Mucosa of rectum (tissue), 2 donors: ENCODE measurements at regions not wholly inside any gene's neighbourhood (a gene's known extent, or its start where the extent isn't known, plus 50 kb on each side); places are given as distances from the start of the nearest gene placed in this dataset.
"Not testable (repeated sequence)": the region's sequence is repeated elsewhere in the genome, so short reads cannot be mapped to it uniquely, and the experiment has no call there.

Source experiments
- H3K27ac ChIP-seq, 2 donors: one replicate each; pipeline ENCODE4 v1.7.0; 2013; ENCODE audit warnings: inconsistent platforms in 2 of 2, low read depth in 2 of 2, low read length in 2 of 2
- H3K27me3 ChIP-seq, 2 donors: one replicate each; pipeline ENCODE4 v1.7.0; 2013; ENCODE audit warnings: low read length in 2 of 2; ENCODE audit not compliant: control insufficient read depth in 2 of 2, insufficient read depth in 2 of 2
- H3K36me3 ChIP-seq, 2 donors: one replicate each; pipeline ENCODE4 v1.7.0; 2013; ENCODE audit warnings: low read length in 2 of 2; ENCODE audit not compliant: control insufficient read depth in 2 of 2, insufficient read depth in 2 of 2
- H3K4me1 ChIP-seq, 2 donors: one replicate each; pipeline ENCODE4 v1.7.0; 2013; ENCODE audit warnings: low read length in 2 of 2, mild to moderate bottlenecking in 1 of 2; ENCODE audit not compliant: control insufficient read depth in 2 of 2, insufficient read depth in 2 of 2
- H3K4me3 ChIP-seq, 2 donors: one replicate each; pipeline ENCODE4 v1.7.0; 2013; ENCODE audit warnings: low read length in 2 of 2
- H3K9ac ChIP-seq, 2 donors: one replicate each; pipeline ENCODE4 v1.7.0; 2013; ENCODE audit warnings: low read length in 2 of 2, low read depth in 1 of 2, mild to moderate bottlenecking in 1 of 2
- H3K9me3 ChIP-seq, 2 donors: one replicate each; pipeline ENCODE4 v1.7.0; 2013; ENCODE audit warnings: low read length in 2 of 2; ENCODE audit not compliant: control insufficient read depth in 2 of 2
- donor health status: healthy.
- donor health status: Normal muscosa, but diverticular disease.

DNA sequence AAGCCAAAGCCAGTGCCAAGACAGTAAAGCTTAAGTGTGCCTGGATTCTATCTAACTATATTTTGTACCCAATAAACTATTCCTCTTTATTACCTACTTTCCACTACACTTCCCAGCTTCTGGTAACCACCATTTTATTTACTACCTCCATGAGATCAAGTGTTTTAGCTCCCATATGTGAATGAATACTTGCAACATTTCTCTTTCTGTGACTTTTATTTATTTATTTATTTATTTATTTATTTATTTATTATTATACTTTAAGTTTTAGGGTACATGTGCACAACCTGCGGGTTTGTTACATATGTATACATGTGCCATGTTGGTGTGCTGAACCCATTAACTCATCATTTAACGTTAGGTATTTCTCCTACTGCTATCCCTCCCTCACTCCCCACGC lies 582.1 kb downstream of the AMY1C start:
- Histone ChIP-seq H3K4me1 (no peaks in the 10 kb centered on the region), H3K9ac (no peak overlapping the region), H3K9me3 (no peaks in the 10 kb centered on the region), H3K4me3 (no peak overlapping the region), H3K27me3 (no peaks in the 10 kb centered on the region), H3K36me3 (no peaks in the 10 kb centered on the region), H3K27ac (no peak overlapping the region)

DNA sequence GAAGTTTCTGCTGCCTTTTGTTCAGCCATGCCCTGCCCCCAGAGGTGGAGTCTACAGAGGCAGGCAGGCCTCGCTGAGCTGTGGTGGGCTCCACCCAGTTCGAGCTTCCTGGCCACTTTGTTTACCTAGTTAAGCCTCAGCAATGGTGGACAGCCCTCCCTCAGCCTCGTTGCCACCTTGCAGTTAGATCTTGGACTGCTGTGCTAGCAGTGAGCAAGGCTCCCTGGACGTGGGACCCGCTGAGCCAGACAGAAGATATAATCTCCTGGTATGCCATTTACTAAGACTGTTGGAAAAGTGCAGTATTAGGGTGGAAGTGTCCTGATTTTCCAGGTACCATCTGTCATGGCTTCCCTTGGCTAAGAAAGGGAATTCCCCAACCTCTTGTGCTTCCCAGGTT lies 588.2 kb downstream of the AMY1C start:
- H3K27ac ChIP-seq, H3K4me3 ChIP-seq, H3K27me3 ChIP-seq, H3K9ac ChIP-seq, H3K9me3 ChIP-seq, H3K36me3 ChIP-seq, H3K4me1 ChIP-seq: not testable (repeated sequence)

DNA sequence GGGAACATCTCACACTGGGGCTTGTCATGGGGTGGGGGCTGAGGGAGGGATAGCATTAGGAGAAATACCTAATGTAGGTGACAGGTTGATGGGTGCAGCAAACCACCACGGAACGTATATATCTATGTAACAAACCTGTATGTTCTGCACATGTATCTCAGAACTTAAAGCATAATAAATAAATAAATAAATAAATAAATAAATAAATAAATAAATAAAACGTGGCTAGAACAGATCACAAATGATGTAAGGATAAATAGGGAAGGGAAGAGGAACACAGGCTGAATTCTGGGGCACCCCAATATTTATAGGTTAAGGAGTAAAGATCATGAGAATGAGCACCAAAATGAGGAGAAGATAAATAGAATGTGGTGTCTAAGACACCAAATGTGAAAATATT lies 592.2 kb downstream of the AMY1C start:
- Histone ChIP-seq H3K4me1 (no peaks in the 10 kb centered on the region), H3K9ac (no peak overlapping the region), H3K4me3 (no peak overlapping the region), H3K36me3 (no peaks in the 10 kb centered on the region), H3K9me3 (peaks cover 0 to 4% of the 10 kb centered on the region in 2 donors), H3K27me3 (no peaks in the 10 kb centered on the region), H3K27ac (no peak overlapping the region)

DNA sequence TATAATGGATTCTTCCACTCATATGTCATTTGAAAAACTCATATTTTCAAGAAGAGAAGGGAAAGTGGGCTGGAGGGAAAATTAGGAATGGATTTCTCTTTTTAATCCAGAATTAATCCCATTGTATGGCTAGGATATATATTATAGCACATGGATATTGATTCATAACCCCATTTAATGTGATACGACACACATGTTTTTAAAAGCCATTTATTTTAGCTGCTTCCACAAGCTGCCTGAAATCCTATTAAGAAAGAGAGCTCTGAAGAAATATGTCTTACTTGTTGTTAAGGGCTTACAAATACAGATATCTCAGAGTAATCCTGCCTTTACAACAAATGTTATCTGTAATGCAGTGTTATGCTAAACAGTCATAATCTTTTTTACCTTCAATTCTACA lies 598.6 kb downstream of the AMY1C start:
- Histone ChIP-seq H3K27me3 (no peaks in the 10 kb centered on the region), H3K27ac (no peak overlapping the region), H3K9ac (no peak overlapping the region), H3K36me3 (no peaks in the 10 kb centered on the region), H3K4me3 (no peak overlapping the region), H3K4me1 (no peaks in the 10 kb centered on the region), H3K9me3 (peaks cover 0 to 2% of the 10 kb centered on the region in 2 donors)

DNA sequence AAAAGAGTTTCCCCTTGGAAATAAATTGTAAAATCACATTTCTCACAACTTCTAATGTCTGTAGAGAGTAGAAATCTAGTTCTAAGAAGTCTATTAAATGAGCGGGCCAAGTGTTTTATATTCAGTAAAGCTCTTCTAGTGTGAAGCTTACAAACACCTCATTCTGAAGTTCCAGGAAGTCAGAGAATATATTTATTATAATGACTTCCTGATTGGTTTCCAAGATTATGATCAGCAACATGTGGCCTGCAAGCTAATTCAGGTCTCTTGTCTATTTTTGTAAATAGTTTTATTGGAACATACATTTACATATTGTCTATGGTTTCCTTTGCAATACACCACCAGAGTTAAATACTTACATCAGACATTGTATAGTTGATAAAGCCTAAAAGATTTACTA lies 603.9 kb downstream of the AMY1C start:
- Histone ChIP-seq H3K4me1 (no peaks in the 10 kb centered on the region), H3K27ac (no peak overlapping the region), H3K9ac (no peak overlapping the region), H3K36me3 (no peaks in the 10 kb centered on the region), H3K9me3 (no peaks in the 10 kb centered on the region), H3K27me3 (no peaks in the 10 kb centered on the region), H3K4me3 (no peak overlapping the region)

DNA sequence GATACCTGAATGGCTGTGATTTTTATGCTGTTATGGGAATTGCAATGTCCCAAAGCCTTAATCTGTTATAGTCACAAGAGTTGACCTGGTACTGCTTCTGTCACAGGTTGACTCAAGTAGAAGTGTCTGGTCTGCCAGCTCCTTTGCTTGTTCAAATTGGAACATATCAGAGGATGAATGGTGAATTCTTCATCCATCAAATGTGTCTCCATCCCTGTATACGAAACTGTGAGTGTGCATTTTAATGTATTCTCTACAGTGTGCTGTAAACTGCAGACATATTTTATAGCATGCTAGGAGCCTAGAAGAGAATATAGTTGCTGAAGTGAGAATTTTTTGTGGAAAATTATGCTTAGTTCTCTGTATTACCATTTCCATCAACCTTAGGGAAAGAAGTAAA lies 608.4 kb downstream of the AMY1C start:
- no peak overlapping the region for H3K27ac ChIP-seq
- H3K9ac ChIP-seq: no peak overlapping the region
- H3K36me3 ChIP-seq: no peaks in the 10 kb centered on the region
- H3K4me3 ChIP-seq: no peak overlapping the region
- no peaks in the 10 kb centered on the region for H3K27me3 ChIP-seq
- H3K4me1 ChIP-seq: no peaks in the 10 kb centered on the region
- no peaks in the 10 kb centered on the region for H3K9me3 ChIP-seq

DNA sequence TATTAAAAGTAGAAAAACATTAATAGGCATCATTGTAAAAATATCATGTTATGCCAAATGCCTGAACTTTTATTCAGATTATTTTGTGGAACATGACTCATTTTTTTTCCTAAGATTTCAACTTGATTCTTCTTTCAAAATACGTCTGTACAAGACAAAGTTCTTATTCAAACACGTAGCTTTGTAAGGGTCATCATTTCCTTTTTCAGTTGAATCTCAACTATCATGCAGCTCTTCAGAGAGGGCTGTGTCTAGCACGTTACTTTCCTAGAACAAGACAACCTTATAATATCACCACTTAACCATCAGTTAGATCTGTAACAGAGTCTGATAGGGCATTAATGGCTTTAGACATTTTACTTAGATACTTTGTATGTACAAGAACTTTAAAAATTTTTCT lies 608.9 kb downstream of the AMY1C start:
- Histone ChIP-seq H3K27ac (no peak overlapping the region), H3K27me3 (no peaks in the 10 kb centered on the region), H3K36me3 (no peaks in the 10 kb centered on the region), H3K9me3 (no peaks in the 10 kb centered on the region), H3K4me3 (no peak overlapping the region), H3K4me1 (no peaks in the 10 kb centered on the region), H3K9ac (no peak overlapping the region)

DNA sequence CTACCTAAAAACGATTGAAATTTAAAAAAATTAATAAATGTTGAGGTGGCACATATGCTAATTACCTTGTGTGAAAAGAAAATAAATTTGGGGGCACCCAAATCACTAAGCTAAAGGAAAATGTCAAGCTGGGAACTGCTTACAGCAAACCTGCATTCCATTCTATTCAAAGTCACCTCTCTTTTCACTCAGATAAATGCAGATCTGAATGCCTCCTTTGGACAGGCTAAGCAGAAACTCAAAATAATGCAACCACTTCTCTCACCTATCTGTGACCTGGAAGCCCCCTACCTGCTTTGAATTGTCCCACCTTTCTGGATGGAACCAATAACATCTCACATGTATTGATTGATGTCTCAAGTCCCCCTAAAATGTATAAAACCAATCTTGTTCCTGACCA lies 628.7 kb downstream of the AMY1C start:
- Histone ChIP-seq H3K9me3 (no peaks in the 10 kb centered on the region), H3K4me1 (no peaks in the 10 kb centered on the region), H3K36me3 (no peaks in the 10 kb centered on the region), H3K27me3 (no peaks in the 10 kb centered on the region), H3K4me3 (no peak overlapping the region), H3K9ac (no peak overlapping the region), H3K27ac (no peak overlapping the region)

DNA sequence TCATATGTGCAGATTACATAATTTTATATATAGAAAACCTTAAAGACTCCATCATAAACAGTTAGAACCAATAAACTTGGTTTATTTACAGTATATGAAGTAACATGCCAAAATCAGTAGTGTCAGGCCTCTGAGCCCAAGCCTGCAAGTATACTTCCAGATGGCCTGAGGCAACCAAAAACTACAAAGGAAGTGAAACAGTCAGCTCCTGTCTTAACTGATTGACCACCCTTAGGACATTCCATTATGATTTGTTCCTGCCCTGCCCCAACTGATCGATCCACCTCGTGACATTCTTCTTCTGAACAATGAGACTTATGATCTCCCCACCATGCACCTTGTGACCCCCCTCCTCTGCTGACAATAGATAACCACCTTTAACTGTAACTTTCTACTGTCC lies 630.3 kb downstream of the AMY1C start:
- Histone ChIP-seq H3K36me3 (no peaks in the 10 kb centered on the region), H3K9me3 (no peaks in the 10 kb centered on the region), H3K27ac (no peak overlapping the region), H3K4me3 (no peak overlapping the region), H3K9ac (no peak overlapping the region), H3K27me3 (no peaks in the 10 kb centered on the region), H3K4me1 (no peaks in the 10 kb centered on the region)

DNA sequence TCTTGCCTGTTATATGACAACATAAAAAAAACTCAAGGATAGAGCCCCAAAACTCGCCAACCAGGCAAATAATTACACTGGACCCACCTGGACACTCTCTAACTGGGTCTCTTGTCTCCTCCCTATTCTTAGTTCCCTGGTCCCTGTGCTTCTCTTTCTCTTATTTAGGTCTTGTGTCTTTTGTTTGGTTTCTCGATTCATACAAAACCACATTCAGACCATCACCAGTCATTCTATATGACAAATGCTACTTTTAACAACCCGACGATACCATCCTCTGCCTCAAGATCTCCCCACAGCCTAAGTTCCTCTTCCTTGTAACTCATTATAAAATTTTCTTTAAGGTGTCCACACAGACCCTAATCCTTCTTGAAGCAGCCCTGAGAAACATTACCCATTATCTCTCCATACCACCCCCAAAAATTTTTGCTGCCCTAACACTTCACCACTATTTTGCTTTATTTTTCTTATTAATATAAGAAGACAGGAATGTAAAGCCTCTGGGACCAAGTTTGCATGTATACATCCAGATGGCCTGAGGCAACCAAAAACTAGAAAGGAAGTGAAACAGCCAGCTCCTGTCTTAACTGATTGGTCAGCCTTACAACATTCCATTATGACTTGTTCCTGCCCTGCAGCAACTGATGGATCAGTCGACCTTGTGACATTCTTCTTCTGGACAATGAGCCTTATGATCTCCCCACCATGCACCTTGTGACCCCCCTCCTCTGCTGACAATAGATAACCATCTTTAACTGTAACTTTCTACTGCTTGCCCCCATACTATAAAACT lies 638.2 kb downstream of the AMY1C start:
- Histone ChIP-seq H3K27me3 (no peaks in the 10 kb centered on the region), H3K4me3 (no peak overlapping the region), H3K27ac (no peak overlapping the region), H3K36me3 (no peaks in the 10 kb centered on the region), H3K9ac (no peak overlapping the region), H3K4me1 (no peaks in the 10 kb centered on the region), H3K9me3 (peaks cover 0 to 3% of the 10 kb centered on the region in 2 donors)

DNA sequence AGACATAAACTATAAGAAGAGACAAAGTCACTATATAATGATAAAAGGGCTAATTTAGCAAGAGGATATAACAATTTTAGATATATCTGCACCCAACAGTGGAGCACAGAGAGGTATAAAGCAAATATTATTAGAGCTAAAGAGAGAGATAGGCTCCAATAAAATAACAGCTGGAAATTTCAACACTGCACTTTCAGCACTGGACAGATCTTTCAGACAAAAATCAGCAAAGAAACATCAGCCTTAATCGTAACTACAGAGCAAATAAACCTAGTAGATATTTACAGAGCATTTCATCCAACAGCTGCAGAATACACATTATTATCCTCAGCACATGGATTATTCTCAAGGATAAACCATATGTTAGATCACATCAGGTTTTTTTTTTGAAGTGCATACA lies 642.9 kb downstream of the AMY1C start:
- Histone ChIP-seq H3K27ac (no peak overlapping the region), H3K4me1 (no peaks in the 10 kb centered on the region), H3K4me3 (no peak overlapping the region), H3K9me3 (peaks cover 3 to 4% of the 10 kb centered on the region in 2 donors), H3K9ac (no peak overlapping the region), H3K36me3 (no peaks in the 10 kb centered on the region), H3K27me3 (no peaks in the 10 kb centered on the region)
